ENCODE measurements at regions not wholly inside any gene's neighbourhood (a gene's known extent, or its start where the extent isn't known, plus 50 kb on each side); places are given as distances from the start of the nearest gene placed in this dataset.

DNA sequence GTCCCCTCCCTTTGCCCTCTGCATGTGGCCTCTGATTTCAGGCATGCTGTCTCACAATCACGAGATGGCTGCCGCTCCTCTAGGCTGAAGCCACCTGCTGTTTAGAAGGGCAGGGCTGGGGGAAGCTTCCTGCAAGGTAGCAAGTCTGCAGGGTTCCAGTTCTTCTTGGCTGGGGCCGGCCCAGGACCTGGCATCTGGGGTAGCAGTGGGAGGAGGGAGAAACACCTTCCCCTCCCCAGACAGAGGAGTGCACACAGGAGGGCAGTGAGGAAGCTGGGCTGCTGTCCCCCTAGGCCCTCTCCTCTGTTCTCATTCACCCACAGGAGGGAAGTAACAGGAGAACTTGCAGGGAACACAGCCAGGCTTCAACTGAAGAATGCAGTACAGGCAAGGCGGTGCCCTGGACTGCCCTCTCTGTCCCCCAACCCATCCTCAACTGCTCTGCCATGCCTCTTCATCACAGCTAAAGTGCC, 345.9 kb upstream of the HS6ST1 start (continued):
- TF ChIP-seq, protein P1, sequence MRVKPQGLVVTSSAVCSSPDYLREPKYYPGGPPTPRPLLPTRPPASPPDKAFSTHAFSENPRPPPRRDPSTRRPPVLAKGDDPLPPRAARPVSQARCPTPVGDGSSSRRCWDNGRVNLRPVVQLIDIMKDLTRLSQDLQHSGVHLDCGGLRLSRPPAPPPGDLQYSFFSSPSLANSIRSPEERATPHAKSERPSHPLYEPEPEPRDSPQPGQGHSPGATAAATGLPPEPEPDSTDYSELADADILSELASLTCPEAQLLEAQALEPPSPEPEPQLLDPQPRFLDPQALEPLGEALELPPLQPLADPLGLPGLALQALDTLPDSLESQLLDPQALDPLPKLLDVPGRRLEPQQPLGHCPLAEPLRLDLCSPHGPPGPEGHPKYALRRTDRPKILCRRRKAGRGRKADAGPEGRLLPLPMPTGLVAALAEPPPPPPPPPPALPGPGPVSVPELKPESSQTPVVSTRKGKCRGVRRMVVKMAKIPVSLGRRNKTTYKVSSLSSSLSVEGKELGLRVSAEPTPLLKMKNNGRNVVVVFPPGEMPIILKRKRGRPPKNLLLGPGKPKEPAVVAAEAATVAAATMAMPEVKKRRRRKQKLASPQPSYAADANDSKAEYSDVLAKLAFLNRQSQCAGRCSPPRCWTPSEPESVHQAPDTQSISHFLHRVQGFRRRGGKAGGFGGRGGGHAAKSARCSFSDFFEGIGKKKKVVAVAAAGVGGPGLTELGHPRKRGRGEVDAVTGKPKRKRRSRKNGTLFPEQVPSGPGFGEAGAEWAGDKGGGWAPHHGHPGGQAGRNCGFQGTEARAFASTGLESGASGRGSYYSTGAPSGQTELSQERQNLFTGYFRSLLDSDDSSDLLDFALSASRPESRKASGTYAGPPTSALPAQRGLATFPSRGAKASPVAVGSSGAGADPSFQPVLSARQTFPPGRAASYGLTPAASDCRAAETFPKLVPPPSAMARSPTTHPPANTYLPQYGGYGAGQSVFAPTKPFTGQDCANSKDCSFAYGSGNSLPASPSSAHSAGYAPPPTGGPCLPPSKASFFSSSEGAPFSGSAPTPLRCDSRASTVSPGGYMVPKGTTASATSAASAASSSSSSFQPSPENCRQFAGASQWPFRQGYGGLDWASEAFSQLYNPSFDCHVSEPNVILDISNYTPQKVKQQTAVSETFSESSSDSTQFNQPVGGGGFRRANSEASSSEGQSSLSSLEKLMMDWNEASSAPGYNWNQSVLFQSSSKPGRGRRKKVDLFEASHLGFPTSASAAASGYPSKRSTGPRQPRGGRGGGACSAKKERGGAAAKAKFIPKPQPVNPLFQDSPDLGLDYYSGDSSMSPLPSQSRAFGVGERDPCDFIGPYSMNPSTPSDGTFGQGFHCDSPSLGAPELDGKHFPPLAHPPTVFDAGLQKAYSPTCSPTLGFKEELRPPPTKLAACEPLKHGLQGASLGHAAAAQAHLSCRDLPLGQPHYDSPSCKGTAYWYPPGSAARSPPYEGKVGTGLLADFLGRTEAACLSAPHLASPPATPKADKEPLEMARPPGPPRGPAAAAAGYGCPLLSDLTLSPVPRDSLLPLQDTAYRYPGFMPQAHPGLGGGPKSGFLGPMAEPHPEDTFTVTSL (CRISPR knock-in tag; IDR thresholded peaks at IDR 0.05; ENCODE audit: borderline replicate concordance) = no peak
- TF ChIP-seq ZNF652 (CRISPR knock-in tag; IDR thresholded peaks at IDR 0.05; ENCODE audit: borderline replicate concordance, low read depth) (no peak), CHD4 (IDR thresholded peaks at IDR 0.05; ENCODE audit: borderline replicate concordance, low read length) (no peak), ISX (CRISPR knock-in tag; conservative IDR thresholded peaks at IDR 0.05) (no peak), ZNF879 (CRISPR knock-in tag; IDR thresholded peaks at IDR 0.05) (no peak), ZNF431 (CRISPR knock-in tag; IDR thresholded peaks at IDR 0.05; ENCODE audit: borderline replicate concordance, low read depth) (no peak), SPEN (CRISPR knock-in tag; IDR thresholded peaks at IDR 0.05; ENCODE audit: low read depth) (no peak), PLRG1 (conservative IDR thresholded peaks at IDR 0.05) (no peak)
- TF ChIP-seq, protein P2, sequence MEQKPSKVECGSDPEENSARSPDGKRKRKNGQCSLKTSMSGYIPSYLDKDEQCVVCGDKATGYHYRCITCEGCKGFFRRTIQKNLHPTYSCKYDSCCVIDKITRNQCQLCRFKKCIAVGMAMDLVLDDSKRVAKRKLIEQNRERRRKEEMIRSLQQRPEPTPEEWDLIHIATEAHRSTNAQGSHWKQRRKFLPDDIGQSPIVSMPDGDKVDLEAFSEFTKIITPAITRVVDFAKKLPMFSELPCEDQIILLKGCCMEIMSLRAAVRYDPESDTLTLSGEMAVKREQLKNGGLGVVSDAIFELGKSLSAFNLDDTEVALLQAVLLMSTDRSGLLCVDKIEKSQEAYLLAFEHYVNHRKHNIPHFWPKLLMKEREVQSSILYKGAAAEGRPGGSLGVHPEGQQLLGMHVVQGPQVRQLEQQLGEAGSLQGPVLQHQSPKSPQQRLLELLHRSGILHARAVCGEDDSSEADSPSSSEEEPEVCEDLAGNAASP (CRISPR knock-in tag; IDR thresholded peaks at IDR 0.05; ENCODE audit: borderline replicate concordance) = no peak
- TF ChIP-seq, protein P3, sequence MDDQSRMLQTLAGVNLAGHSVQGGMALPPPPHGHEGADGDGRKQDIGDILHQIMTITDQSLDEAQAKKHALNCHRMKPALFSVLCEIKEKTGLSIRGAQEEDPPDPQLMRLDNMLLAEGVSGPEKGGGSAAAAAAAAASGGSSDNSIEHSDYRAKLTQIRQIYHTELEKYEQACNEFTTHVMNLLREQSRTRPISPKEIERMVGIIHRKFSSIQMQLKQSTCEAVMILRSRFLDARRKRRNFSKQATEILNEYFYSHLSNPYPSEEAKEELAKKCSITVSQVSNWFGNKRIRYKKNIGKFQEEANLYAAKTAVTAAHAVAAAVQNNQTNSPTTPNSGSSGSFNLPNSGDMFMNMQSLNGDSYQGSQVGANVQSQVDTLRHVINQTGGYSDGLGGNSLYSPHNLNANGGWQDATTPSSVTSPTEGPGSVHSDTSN (CRISPR knock-in tag; IDR thresholded peaks at IDR 0.05; ENCODE audit: borderline replicate concordance) = no peak
